ENCODE measurements at regions not wholly inside any gene's neighbourhood (a gene's known extent, or its start where the extent isn't known, plus 50 kb on each side); places are given as distances from the start of the nearest gene placed in this dataset.

GRCh38 chr9:94168203-94169000 lies 84.1 kb downstream of the PTPDC1 start:
- ATAC-seq (ENCODE audit: low read depth): no peak
- no peaks in the 10 kb centered on the region for H3K27me3 ChIP-seq (ENCODE audit: insufficient read depth, poor library complexity, severe bottlenecking)
- no peak for DNase-seq (ENCODE audit: low spot score)
- no peak for TF ChIP-seq CTCF (IDR thresholded peaks at IDR 0.05; ENCODE audit: poor library complexity, severe bottlenecking)
- peaks cover 32% of the 10 kb centered on the region for H3K4me1 ChIP-seq (ENCODE audit: insufficient read depth, poor library complexity, severe bottlenecking)
- H3K4me3 ChIP-seq (ENCODE audit: severe bottlenecking): peak overlapping the region; percentile 58
- peaks cover 63% of the 10 kb centered on the region for H3K36me3 ChIP-seq (ENCODE audit: low read depth)
- peak overlapping the region; percentile 87 for H3K27ac ChIP-seq (ENCODE audit: poor library complexity, severe bottlenecking)
- H3K9me3 ChIP-seq (ENCODE audit: severe bottlenecking): no peaks in the 10 kb centered on the region

GRCh38 chr9:94169968-94170367 lies 85.7 kb downstream of the PTPDC1 start:
- Histone ChIP-seq H3K36me3 (ENCODE audit: low read depth) (peaks cover 79% of the 10 kb centered on the region), H3K4me3 (ENCODE audit: severe bottlenecking) (no peak overlapping the region)
- no peak for ATAC-seq (ENCODE audit: low read depth)

GRCh38 chr9:94173632-94174031 lies 85.5 kb upstream of the ZNF169 start:
- no peaks in the 10 kb centered on the region for H3K9me3 ChIP-seq (ENCODE audit: severe bottlenecking)
- TF ChIP-seq CTCF (IDR thresholded peaks at IDR 0.05; ENCODE audit: poor library complexity, severe bottlenecking): no peak
- DNase-seq (ENCODE audit: low spot score) (no peak), ATAC-seq (ENCODE audit: low read depth) (no peak)
- no peaks in the 10 kb centered on the region for H3K27me3 ChIP-seq (ENCODE audit: insufficient read depth, poor library complexity, severe bottlenecking)
- H3K4me3 ChIP-seq (ENCODE audit: severe bottlenecking): no peak overlapping the region
- H3K36me3 ChIP-seq (ENCODE audit: low read depth): peaks cover 100% of the 10 kb centered on the region
- peaks cover 55% of the 10 kb centered on the region for H3K4me1 ChIP-seq (ENCODE audit: insufficient read depth, poor library complexity, severe bottlenecking)
- no peak overlapping the region for H3K27ac ChIP-seq (ENCODE audit: poor library complexity, severe bottlenecking)

More at GRCh38 chr9:94169968-94170367, 85.7 kb downstream of the PTPDC1 start:
- no peak for DNase-seq (ENCODE audit: low spot score)
- TF ChIP-seq CTCF (IDR thresholded peaks at IDR 0.05; ENCODE audit: poor library complexity, severe bottlenecking): no peak
- H3K9me3 ChIP-seq (ENCODE audit: severe bottlenecking): no peaks in the 10 kb centered on the region
- H3K27me3 ChIP-seq (ENCODE audit: insufficient read depth, poor library complexity, severe bottlenecking): no peaks in the 10 kb centered on the region
- H3K27ac ChIP-seq (ENCODE audit: poor library complexity, severe bottlenecking): peak overlapping the region; percentile 87
- H3K4me1 ChIP-seq (ENCODE audit: insufficient read depth, poor library complexity, severe bottlenecking): peaks cover 43% of the 10 kb centered on the region

- peaks cover 53% of the 10 kb centered on the region for H3K4me1 ChIP-seq (ENCODE audit: insufficient read depth, poor library complexity, severe bottlenecking)
Observed at GRCh38 chr9:94174164-94174563, 84.9 kb upstream of the ZNF169 start.

More at GRCh38 chr9:94174164-94174563, 84.9 kb upstream of the ZNF169 start:
- TF ChIP-seq CTCF (IDR thresholded peaks at IDR 0.05; ENCODE audit: poor library complexity, severe bottlenecking): no peak
- no peaks in the 10 kb centered on the region for H3K9me3 ChIP-seq (ENCODE audit: severe bottlenecking)
- peak overlapping the region; percentile 37 for H3K27ac ChIP-seq (ENCODE audit: poor library complexity, severe bottlenecking)
- no peaks in the 10 kb centered on the region for H3K27me3 ChIP-seq (ENCODE audit: insufficient read depth, poor library complexity, severe bottlenecking)
- ATAC-seq (ENCODE audit: low read depth) (no peak), DNase-seq (ENCODE audit: low spot score) (no peak)
- no peak overlapping the region for H3K4me3 ChIP-seq (ENCODE audit: severe bottlenecking)
- peaks cover 100% of the 10 kb centered on the region for H3K36me3 ChIP-seq (ENCODE audit: low read depth)

All from RWPE2 (cell line).